Kidney epithelial cell (primary cell): ENCODE measurements at regions not wholly inside any gene's neighbourhood (a gene's known extent, or its start where the extent isn't known, plus 50 kb on each side); places are given as distances from the start of the nearest gene placed in this dataset.
"Not testable (repeated sequence)": the region's sequence is repeated elsewhere in the genome, so short reads cannot be mapped to it uniquely, and the experiment has no call there.

Experiments used
- DNase-seq: peaks from one replicate; pipeline ENCODE4 v3.0.0-alpha.2; 2010; ENCODE audit warnings: low read depth
- H3K27me3 ChIP-seq: 2 replicates; pipeline ENCODE4 v1.6.0; 2011; ENCODE audit warnings: low read length; ENCODE audit not compliant: control insufficient read depth, insufficient read depth
- H3K36me3 ChIP-seq: 2 replicates; pipeline ENCODE4 v1.5.1; 2011; ENCODE audit warnings: low read length; ENCODE audit not compliant: control insufficient read depth, insufficient read depth
- H3K4me3 ChIP-seq: 2 replicates; pipeline ENCODE4 v1.5.1; 2011; ENCODE audit warnings: low read depth, mild to moderate bottlenecking, control low read depth, low read length
- TF ChIP-seq, protein P1 (sequence below): IDR thresholded peaks from 2 replicates; pipeline ENCODE4 v1.5.1; 2011; ENCODE audit warnings: mild to moderate bottlenecking, moderate library complexity, low read length, control low read depth, inconsistent platforms; ENCODE audit not compliant: insufficient read depth, poor library complexity, severe bottlenecking

DNA sequence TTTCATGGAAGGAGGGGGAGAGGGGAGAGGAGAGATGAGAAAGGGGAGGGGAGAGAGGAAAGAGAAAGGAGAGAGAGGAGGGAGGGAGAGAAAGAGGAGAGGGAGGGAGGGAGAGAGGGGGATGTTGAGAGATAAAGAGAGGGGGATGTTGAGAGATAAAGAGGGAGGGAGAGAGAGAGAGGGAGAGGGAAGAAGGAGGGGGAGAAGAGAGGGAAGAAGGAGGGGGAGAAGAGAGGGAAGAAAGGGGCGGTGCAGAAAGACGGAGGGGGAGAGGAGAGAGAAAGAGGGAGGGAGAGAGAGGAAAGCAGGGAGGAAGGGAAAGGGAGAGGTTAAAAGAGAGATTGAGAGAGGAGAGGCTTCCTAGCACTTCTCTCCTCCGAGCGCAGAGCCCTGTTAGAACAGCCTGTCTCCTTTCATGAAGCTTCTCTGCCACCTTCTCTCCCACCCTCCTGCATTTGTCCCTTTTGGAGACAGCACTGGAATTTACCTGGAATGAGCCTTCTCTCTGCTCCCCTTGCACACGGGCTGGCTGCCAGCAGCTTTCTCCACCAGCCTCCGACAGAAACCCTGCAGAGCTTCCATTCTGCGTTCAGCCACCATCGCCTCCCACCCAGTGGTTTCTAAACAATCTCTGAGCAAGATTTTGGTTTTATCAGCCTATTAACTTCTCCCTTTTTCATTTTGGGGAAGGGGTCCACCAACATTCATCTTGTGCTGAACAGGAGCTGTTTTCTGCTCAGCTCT lies 74.0 kb upstream of the CARD11 start:
- H3K4me3 ChIP-seq: no peak overlapping the region
- TF ChIP-seq, protein P1, sequence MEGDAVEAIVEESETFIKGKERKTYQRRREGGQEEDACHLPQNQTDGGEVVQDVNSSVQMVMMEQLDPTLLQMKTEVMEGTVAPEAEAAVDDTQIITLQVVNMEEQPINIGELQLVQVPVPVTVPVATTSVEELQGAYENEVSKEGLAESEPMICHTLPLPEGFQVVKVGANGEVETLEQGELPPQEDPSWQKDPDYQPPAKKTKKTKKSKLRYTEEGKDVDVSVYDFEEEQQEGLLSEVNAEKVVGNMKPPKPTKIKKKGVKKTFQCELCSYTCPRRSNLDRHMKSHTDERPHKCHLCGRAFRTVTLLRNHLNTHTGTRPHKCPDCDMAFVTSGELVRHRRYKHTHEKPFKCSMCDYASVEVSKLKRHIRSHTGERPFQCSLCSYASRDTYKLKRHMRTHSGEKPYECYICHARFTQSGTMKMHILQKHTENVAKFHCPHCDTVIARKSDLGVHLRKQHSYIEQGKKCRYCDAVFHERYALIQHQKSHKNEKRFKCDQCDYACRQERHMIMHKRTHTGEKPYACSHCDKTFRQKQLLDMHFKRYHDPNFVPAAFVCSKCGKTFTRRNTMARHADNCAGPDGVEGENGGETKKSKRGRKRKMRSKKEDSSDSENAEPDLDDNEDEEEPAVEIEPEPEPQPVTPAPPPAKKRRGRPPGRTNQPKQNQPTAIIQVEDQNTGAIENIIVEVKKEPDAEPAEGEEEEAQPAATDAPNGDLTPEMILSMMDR: no peak
- no peak for DNase-seq
- H3K36me3 ChIP-seq: no peaks in the 10 kb centered on the region
- H3K27me3 ChIP-seq: peaks cover 11% of the 10 kb centered on the region

DNA sequence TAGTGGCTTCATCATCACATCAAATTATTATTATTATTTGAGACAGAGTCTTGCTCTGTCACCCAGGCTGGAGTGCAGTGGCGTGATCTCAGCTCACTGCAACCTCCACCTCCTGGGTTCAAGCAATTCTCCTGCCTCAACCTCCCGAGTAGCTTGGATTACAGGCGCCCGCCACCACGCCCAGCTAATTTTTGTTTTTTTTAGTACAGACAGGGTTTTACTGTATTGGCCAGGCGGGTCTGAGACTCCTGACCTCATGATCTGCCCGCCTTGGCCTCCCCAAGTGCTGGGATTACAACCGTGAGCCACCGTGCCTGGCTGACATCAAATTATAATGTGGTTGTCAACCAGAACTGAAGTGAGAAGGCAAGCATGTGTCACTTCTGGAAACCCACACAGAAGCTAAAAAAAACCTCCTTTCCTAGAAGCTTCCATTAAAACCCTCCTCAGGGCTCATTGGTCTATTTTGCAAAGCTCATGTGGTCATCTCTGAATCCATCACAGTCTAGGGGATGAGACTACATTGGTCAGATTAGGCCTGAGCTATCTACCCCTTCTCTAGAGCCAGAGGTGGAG lies 75.8 kb upstream of the CARD11 start:
- not testable (repeated sequence) for H3K4me3 ChIP-seq, DNase-seq, H3K36me3 ChIP-seq
- H3K27me3 ChIP-seq: peaks cover 11% of the 10 kb centered on the region

DNA sequence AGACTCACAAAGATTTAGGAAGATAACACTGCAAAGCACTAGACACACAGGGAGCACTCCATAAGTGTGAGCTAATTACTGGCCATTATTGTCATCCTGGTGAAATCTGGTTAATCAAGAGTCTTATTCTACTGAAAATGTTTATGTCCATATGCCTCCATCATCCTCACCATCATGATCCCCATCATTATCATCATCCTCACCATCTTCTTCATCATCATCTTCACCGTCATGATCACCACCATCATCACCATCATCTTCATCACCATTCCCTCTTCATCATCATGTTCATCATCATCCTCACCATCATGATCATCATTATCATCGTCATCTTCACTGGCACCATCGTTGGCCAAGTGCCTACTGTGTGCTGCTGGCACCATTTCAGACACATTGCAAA lies 76.3 kb upstream of the CARD11 start:
- peaks cover 11% of the 10 kb centered on the region for H3K27me3 ChIP-seq
- TF ChIP-seq, protein P1: no peak
- no peak for DNase-seq
- no peaks in the 10 kb centered on the region for H3K36me3 ChIP-seq
- H3K4me3 ChIP-seq: no peak overlapping the region

DNA sequence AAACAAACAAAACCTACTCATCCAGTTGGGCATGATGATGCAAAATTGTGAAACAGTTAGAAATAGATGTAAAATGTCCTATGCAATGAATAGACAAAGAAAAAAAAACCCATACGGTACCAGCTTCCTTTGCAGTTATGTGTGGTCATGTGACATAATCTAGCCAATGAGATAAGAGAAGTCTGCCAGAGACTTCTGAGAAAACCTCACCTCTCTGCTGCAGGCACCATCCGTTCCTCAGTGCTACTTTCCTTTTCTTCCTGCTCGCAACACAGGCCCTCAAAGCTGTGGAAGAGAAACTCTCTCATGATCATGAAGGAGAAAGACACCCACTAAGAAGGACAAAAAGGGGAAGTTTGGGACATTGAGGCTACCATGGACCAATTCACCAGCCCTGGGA lies 76.8 kb upstream of the CARD11 start:
- no peak overlapping the region for H3K4me3 ChIP-seq
- TF ChIP-seq, protein P1: no peak
- no peaks in the 10 kb centered on the region for H3K36me3 ChIP-seq
- H3K27me3 ChIP-seq: peaks cover 11% of the 10 kb centered on the region
- no peak for DNase-seq

DNA sequence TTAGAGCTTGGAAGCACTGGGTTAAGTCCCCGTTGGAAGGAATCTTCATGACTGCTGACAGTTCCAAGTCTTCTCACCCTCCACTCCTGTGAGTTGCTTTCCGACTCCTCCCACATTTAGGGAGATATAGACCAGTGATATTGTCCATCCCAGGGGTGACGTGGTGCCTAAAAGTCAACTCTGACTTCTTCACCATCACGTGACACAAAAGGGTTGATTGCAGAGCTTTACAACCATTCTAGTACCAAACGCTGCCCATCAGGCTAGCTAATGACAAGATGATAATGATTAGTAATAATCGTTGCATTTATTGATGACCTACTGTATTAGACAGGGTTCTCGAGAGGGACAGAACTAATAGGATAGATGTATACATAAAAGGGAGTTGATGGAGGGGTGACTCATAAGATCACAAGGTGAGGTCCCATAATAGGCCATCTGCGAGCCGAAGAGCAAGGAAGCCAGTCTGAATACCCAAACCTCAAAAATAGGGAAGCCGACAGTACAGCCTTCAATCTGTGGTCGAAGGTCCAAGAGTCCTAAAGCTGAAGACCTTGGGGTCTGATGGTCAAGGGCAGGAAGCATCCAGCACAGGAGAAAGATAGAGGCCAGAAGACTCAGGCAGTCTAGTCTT lies 85.3 kb upstream of the CARD11 start:
- H3K36me3 ChIP-seq: no peaks in the 10 kb centered on the region
- no peak overlapping the region for H3K4me3 ChIP-seq
- no peak for DNase-seq
- no peaks in the 10 kb centered on the region for H3K27me3 ChIP-seq
- TF ChIP-seq, protein P1: no peak

- Histone ChIP-seq H3K4me3 (no peak overlapping the region), H3K27me3 (no peaks in the 10 kb centered on the region), H3K36me3 (no peaks in the 10 kb centered on the region)
- TF ChIP-seq, protein P1: no peak
- DNase-seq: no peak
Measured at GRCh38 chr7:3133811-3134385, 90.2 kb upstream of the CARD11 start.
